GM19372 (cell line): ENCODE measurements at regions not wholly inside any gene's neighbourhood (a gene's known extent, or its start where the extent isn't known, plus 50 kb on each side); places are given as distances from the start of the nearest gene placed in this dataset.

ENCODE experiments used
- ATAC-seq: cut with Tn5 transposase; IDR thresholded peaks from one replicate; pipeline ENCODE4 v1.9.1; 2021; ENCODE audit warnings: mild to moderate bottlenecking, low read depth, moderate library complexity; ENCODE audit not compliant: unreplicated experiment

DNA sequence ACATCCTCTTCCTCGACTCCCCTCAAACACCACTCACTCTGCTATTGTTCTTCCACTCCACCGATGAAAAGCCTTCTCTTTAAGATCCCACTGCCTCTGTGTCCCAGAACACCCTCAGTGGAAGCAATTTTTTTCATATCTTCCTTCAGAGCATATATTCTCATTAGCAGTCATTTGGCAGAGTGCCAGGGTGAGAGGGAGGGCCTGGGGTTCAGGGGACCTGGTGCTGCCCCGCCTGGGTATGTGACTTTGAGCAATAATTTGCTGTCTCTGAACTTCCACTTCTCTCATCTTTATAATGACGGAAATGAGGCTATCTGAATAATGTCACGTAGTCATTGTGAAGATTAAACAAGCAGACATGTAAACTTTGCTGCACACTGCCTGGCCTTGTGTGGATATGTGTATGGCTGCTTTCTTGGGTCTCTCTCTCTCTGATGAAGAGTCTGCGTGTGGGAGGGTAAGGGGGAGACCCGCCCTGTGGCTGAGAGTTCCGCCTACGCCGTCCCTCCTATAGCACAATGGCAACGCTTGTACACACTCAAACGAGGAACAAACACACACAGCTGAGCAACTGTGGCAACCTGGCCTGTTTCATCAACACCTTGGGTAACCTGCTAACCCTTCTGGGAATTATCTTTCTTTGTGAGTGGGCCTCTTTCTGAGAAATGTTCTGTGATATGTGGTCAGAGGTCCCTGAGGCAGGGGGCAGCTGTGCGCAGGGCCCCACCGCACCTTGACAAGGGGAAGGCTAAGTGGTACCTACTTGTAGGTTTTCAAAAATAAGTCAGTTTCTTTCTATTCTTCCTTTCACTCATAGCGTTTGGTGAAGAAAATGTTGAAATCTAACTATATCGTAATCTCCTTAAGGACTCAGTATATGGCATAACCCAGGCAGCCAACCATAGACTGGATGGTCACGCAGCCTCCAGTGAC is 369.8 kb downstream of the SV2B start:
- no peak for ATAC-seq

GRCh38 chr15:91471468-91471867 is 371.4 kb downstream of the SV2B start:
- ATAC-seq = no peak

DNA sequence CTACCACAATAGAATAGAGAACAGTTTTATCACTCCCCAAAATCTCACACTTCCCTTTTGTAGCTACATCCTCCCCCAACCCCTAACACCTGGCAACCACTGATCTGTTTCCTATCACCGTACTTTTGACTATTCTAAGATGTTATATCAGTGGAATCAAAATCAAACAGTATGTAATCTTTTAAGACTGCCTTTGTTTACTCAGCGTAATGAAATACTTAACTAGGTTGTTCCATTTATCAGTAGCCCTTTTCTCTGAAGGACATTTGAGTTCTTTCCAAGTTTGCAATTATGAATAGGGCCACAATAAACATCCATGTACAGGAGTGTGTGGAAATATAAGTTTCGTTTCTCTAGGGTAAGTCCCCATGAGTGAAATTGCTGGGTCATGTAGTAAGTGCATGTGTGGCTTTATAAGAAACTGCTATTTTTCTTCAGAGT is 372.3 kb downstream of the SV2B start:
- ATAC-seq = no peak

DNA sequence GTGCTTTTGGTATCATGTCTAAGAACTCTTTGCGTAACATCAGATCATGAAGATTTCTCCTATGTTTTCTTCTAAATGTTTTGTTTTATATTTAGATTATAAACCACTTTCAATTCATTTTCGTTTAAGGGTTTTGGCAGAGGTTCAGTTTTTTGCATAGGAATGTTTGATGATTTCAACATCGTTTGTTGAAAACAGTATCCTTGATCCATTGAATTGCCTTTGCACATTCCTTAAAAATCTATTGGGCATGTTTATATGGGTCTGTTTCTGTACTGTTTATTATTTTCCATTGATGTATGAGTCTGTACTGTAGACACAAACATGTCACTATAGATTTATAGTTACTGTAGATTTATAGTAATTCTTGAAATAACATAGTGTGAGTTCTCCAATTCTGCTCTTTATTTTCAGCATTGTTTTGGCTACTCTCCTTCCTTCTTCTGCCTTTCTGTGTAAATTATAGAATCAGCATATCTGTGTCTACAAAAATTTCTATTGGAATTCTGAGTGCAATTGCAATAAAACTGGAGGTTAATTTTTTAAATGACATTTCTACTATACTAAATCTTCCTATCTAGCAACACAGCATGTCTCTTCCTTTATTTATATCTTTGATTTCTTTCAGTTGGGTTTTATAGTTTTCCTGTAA is 374.0 kb downstream of the SV2B start:
- no peak for ATAC-seq

- ATAC-seq = no peak
These were observed 376.6 kb upstream of the SLCO3A1 start for GRCh38 chr15:91476861-91477260.

- no peak for ATAC-seq
These were observed 374.8 kb upstream of the SLCO3A1 start for GRCh38 chr15:91478717-91479191.

DNA sequence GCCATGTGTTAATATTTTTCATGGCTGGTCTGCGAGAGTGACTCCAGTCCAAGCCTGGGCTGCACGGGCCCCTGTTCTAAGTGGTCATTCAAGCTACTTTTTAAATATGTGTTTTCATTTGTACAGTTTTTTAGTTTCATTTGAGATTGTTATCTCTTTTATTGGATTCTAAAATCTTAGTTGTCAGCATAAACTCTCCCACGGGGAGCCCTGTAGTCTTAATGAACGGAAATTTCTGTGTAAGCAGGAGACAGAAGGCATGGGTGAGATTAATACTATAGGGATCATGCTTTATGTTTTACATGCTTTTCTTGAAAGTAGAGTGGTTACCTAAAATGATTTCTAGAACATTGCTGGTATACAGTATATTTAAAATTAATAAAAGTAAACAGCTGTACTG is 373.1 kb upstream of the SLCO3A1 start:
- no peak for ATAC-seq

- ATAC-seq = no peak
These were observed 370.7 kb upstream of the SLCO3A1 start for GRCh38 chr15:91482799-91483198.

- no peak for ATAC-seq
These were observed 369.4 kb upstream of the SLCO3A1 start for GRCh38 chr15:91484141-91484540.

GRCh38 chr15:91488452-91488851 is 365.1 kb upstream of the SLCO3A1 start:
- no peak for ATAC-seq

- ATAC-seq = no peak
These were observed 363.3 kb upstream of the SLCO3A1 start for GRCh38 chr15:91490211-91490610.

DNA sequence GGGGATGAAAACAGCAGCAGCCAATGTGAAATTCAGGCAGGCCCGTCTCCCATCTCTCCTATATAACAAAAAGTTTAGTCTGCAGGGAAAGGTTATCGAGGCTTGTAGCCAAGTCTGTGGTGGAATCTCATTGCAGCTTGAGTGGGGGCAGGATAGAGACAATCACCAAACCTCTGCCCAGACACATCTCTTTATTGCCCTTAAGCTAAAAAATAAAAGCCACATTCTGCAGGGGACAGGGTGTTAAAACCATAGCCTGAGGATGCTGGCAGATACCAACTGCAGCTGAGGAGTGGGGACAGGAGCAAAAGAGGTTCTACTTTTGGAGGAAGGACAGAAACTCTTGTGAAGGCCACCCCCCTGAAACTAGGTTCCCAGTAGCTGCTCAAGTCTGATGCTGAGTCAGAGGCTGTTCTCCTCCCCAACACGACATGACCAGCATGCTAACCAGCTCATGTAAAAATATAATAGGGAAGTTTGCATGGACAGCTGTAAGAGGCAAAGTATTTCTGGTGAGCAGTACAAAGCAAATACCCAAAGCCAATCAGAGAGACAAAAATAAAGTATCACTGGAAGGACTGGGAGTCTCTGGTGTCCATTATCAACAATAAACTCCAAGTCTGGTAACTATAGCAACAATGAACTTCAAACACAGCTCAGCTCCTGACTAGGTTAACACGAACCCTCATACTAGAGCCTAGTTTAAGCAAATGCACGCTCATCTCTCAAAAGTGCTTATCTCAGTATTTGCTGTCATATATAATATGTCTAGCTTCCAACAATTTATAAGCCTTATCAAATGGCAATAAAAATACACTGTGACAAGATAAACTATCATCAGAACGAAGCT is 362.2 kb upstream of the SLCO3A1 start:
- no peak for ATAC-seq

DNA sequence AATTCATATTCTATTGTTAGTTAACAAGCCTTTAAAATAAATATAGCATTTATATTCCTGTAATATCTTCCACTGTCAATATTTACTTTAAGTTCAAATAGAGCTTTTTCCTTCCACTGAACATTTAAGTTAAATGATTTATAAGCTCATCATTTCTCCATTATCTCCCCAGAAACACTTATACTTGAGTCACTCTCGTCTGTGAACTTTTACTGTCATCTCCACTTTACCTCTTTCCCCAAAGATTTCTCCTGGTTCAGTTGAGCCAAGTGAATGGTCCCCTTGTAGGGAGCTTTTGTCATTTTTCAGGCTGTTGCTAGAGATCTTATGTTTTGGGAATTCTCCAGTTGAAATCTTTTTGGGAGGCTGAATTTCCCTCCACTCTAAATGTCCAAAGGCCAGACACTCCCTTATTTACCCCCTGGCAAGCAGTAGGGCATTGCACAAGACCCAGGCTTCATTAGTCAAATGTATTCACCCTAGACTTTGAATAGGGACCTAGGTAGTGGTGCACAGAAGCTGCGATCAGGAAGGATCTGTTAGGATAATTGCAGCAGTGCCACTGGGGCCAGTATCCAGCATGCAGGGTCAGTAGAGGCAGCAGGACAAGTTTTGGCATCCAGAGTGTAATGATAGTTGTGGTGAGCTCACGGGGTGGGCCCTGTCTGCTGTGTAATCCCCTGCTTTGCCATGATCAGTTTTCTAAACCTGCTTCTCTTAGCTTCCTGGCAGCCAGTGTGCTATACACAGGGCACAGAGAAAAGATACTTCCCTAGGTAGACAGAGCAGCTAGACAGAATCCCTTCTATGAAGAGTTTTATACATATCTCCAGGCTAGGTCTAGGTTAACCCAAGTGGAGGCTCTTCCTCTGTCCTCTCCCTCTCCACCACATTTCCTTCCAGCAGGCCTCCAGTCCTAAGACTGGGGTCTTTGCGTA is 356.5 kb upstream of the SLCO3A1 start:
- no peak for ATAC-seq

DNA sequence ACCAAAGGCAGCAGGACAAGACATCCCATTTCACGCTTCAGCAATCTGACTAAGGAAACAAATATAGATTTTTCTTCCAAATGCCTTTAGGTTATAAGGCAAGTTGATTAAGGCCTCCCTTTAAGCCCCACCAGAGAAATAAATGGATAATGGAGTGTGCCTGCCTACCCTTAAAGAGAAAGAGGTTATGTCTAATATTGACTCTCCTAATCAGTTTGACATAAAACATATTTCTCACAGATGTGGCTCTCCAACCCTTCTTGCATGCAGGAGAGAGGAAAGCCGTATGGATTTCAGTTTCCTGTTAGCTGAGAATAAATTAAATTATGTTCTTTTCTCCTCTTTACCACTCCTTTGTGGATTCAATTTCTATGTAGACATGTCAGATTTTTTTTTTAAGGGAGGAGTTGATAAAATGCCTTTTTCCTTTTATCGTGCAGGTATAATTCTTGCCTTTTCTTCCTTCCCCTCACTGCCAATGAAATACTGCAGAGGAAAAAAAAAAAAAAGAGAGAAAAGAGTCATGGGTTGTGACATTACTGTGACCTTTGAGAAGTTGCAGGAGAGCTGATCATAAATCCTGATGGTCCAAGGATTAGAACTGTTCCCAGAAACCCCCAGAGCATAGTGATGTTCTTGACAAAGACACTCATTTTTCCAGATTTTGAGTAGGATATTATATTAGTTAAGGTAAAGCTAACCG is 355.3 kb upstream of the SLCO3A1 start:
- ATAC-seq = no peak

GRCh38 chr15:91498749-91499062 is 354.8 kb upstream of the SLCO3A1 start:
- no peak for ATAC-seq

DNA sequence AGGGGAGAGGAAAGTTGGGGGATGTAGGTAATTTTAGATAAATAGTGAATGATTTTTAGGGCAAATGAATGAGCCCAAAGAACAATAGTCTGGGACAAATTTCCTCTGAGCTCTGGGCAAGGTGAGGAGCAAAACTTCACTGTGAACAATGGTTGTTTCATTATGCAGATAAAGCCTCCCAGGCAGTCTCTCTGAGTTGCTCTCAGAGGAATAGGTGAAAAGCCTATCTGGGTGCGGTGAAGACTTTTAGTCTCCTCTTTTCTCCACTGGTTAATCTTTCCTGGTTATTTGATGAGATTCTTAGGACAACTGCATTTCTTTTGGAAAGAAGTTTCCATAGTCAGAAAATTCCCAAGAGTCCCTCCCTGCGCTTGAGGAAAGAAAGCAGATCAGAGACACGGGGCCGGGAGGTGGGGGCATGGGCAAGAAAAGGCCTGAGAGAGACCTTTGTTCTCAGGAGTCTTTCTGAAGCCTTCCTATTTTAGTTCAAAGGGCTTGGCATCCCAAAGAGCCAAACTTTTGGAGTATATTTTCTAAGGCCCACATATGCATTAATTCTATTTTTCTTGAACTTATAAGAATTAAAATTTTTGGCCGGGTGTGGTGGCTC is 353.6 kb upstream of the SLCO3A1 start:
- no peak for ATAC-seq

- ATAC-seq = no peak
These were observed 344.9 kb upstream of the SLCO3A1 start for GRCh38 chr15:91508633-91509032.

GRCh38 chr15:91514147-91514546 is 339.4 kb upstream of the SLCO3A1 start:
- no peak for ATAC-seq
